ENCODE measurements at regions not wholly inside any gene's neighbourhood (a gene's known extent, or its start where the extent isn't known, plus 50 kb on each side); places are given as distances from the start of the nearest gene placed in this dataset.

GRCh38 chr20:4375881-4376280 lies 126.8 kb upstream of the ADRA1D start:
- DNase-seq (ENCODE audit: low read depth in 2 of 2): peak; percentile 72 to 85
- no peaks in the 10 kb centered on the region for H3K9me3 ChIP-seq (ENCODE audit: control insufficient read depth, insufficient read depth, low read depth, low read length)
- no peak overlapping the region for H2AFZ ChIP-seq (ENCODE audit: low read length)
- no peak for TF ChIP-seq CTCF (conservative IDR thresholded peaks at IDR 0.05 in 1 of 2, IDR thresholded peaks at IDR 0.05 in 1 of 2; ENCODE audit: low read depth in 1 of 2, low read length in 2 of 2)
- TF ChIP-seq EZH2 (IDR thresholded peaks at IDR 0.05; ENCODE audit: low read length, missing control alignments): no peak
- no peak overlapping the region for H3K4me3 ChIP-seq (replicated peaks in 1 of 4; ENCODE audit: control extremely low read depth in 1 of 4, insufficient read depth in 1 of 4, low read depth in 3 of 4, low read length in 4 of 4)
- no peak overlapping the region for H3K9ac ChIP-seq (ENCODE audit: insufficient read depth, low read length)
- peaks cover 2% of the 10 kb centered on the region for H3K4me1 ChIP-seq (ENCODE audit: control insufficient read depth, extremely low read depth, insufficient read depth, low read length)
- no peaks in the 10 kb centered on the region for H3K79me2 ChIP-seq (ENCODE audit: control insufficient read depth, insufficient read depth, low read length)
- H3K27ac ChIP-seq (ENCODE audit: insufficient read depth, low read length): no peak overlapping the region
- no peak overlapping the region for H3K4me2 ChIP-seq (ENCODE audit: extremely low read depth, insufficient read depth, low read length)
- no peaks in the 10 kb centered on the region for H3K27me3 ChIP-seq (ENCODE audit: control insufficient read depth, insufficient read depth, low read length)
- H3K36me3 ChIP-seq (ENCODE audit: control insufficient read depth, insufficient read depth, low read length): no peaks in the 10 kb centered on the region
- H4K20me1 ChIP-seq (ENCODE audit: control insufficient read depth, extremely low read depth, insufficient read depth, low read length): no peaks in the 10 kb centered on the region

- no peak overlapping the region for H3K27ac ChIP-seq (ENCODE audit: insufficient read depth, low read length)
- no peak for DNase-seq (ENCODE audit: low read depth in 2 of 2)
- H3K79me2 ChIP-seq (ENCODE audit: control insufficient read depth, insufficient read depth, low read length): no peaks in the 10 kb centered on the region
- no peak overlapping the region for H3K4me2 ChIP-seq (ENCODE audit: extremely low read depth, insufficient read depth, low read length)
- H3K9ac ChIP-seq (ENCODE audit: insufficient read depth, low read length): no peak overlapping the region
- no peaks in the 10 kb centered on the region for H3K9me3 ChIP-seq (ENCODE audit: control insufficient read depth, insufficient read depth, low read depth, low read length)
- no peak overlapping the region for H3K4me3 ChIP-seq (replicated peaks in 1 of 4; ENCODE audit: control extremely low read depth in 1 of 4, insufficient read depth in 1 of 4, low read depth in 3 of 4, low read length in 4 of 4)
- TF ChIP-seq CTCF (conservative IDR thresholded peaks at IDR 0.05 in 1 of 2, IDR thresholded peaks at IDR 0.05 in 1 of 2; ENCODE audit: low read depth in 1 of 2, low read length in 2 of 2) (no peak), EZH2 (IDR thresholded peaks at IDR 0.05; ENCODE audit: low read length, missing control alignments) (no peak)
- H3K36me3 ChIP-seq (ENCODE audit: control insufficient read depth, insufficient read depth, low read length): no peaks in the 10 kb centered on the region
- H3K27me3 ChIP-seq (ENCODE audit: control insufficient read depth, insufficient read depth, low read length): no peaks in the 10 kb centered on the region
- H4K20me1 ChIP-seq (ENCODE audit: control insufficient read depth, extremely low read depth, insufficient read depth, low read length): no peaks in the 10 kb centered on the region
- peaks cover 2% of the 10 kb centered on the region for H3K4me1 ChIP-seq (ENCODE audit: control insufficient read depth, extremely low read depth, insufficient read depth, low read length)
- no peak overlapping the region for H2AFZ ChIP-seq (ENCODE audit: low read length)
These were observed 124.4 kb upstream of the ADRA1D start for GRCh38 chr20:4373454-4373853.

GRCh38 chr20:4371623-4372251 lies 122.7 kb upstream of the ADRA1D start:
- Histone ChIP-seq H3K79me2 (ENCODE audit: control insufficient read depth, insufficient read depth, low read length) (no peaks in the 10 kb centered on the region), H3K4me2 (ENCODE audit: extremely low read depth, insufficient read depth, low read length) (no peak overlapping the region), H3K9ac (ENCODE audit: insufficient read depth, low read length) (no peak overlapping the region), H3K4me1 (ENCODE audit: control insufficient read depth, extremely low read depth, insufficient read depth, low read length) (peaks cover 2% of the 10 kb centered on the region), H3K4me3 (replicated peaks in 1 of 4; ENCODE audit: control extremely low read depth in 1 of 4, insufficient read depth in 1 of 4, low read depth in 3 of 4, low read length in 4 of 4) (no peak overlapping the region), H3K27ac (ENCODE audit: insufficient read depth, low read length) (no peak overlapping the region), H4K20me1 (ENCODE audit: control insufficient read depth, extremely low read depth, insufficient read depth, low read length) (no peaks in the 10 kb centered on the region), H3K9me3 (ENCODE audit: control insufficient read depth, insufficient read depth, low read depth, low read length) (no peaks in the 10 kb centered on the region), H3K36me3 (ENCODE audit: control insufficient read depth, insufficient read depth, low read length) (no peaks in the 10 kb centered on the region), H2AFZ (ENCODE audit: low read length) (no peak overlapping the region), H3K27me3 (ENCODE audit: control insufficient read depth, insufficient read depth, low read length) (no peaks in the 10 kb centered on the region)
- peak in 1 of 2 donors; percentile 24 for DNase-seq (ENCODE audit: low read depth in 2 of 2)
- no peak for TF ChIP-seq EZH2 (IDR thresholded peaks at IDR 0.05; ENCODE audit: low read length, missing control alignments)
- TF ChIP-seq CTCF (conservative IDR thresholded peaks at IDR 0.05 in 1 of 2, IDR thresholded peaks at IDR 0.05 in 1 of 2; ENCODE audit: low read depth in 1 of 2, low read length in 2 of 2): no peak

Measured in fibroblast of lung (primary cell).